ENCODE measurements at regions not wholly inside any gene's neighbourhood (a gene's known extent, or its start where the extent isn't known, plus 50 kb on each side); places are given as distances from the start of the nearest gene placed in this dataset.

DNA sequence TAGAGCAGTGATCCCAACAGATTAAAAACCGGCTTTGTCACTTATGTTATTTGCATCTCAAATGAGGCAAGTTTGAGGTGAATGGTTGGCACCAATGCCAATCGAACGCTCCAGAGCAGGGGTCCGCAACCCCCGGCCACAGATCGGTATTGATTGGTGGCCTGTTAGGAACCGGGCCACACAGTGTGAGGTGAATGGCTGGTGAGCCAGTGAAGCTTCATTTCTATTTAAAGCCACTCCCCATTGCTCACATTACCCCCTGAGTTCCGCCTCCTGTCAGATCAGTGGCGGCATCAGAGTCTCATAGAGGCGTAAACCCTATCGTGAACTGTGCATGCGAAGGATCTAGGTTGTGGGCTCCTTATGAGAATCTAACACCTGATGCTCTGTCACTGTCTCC is 132.0 kb downstream of the TMEM182 start:
- Histone ChIP-seq H3K4me1 (ENCODE audit: insufficient read depth, low read length) (no peaks in the 10 kb centered on the region), H3K23ac (ENCODE audit: insufficient read length, low read depth, low read length) (no peak overlapping the region), H3K56ac (ENCODE audit: insufficient read length, low read depth, low read length) (no peak overlapping the region), H3K14ac (ENCODE audit: insufficient read depth, low read length) (no peak overlapping the region), H2AFZ (ENCODE audit: low read length) (no peak overlapping the region), H2BK12ac (ENCODE audit: insufficient read length, low read depth, low read length) (no peak overlapping the region), H2BK15ac (ENCODE audit: low read depth, low read length) (no peak overlapping the region), H3K9me3 (ENCODE audit: control insufficient read depth, low read depth, low read length) (no peaks in the 10 kb centered on the region), H2BK5ac (ENCODE audit: insufficient read length, low read length) (no peak overlapping the region), H3K4me2 (ENCODE audit: insufficient read depth, insufficient read length, low read length) (no peak overlapping the region), H3K79me2 (ENCODE audit: insufficient read depth, low read length) (no peaks in the 10 kb centered on the region), H3K9ac (ENCODE audit: extremely low read depth, insufficient read length, low read length) (no peak overlapping the region), H3K18ac (ENCODE audit: insufficient read length, low read depth, low read length) (no peak overlapping the region), H3K79me1 (ENCODE audit: insufficient read depth, low read depth, low read length, poor library complexity, severe bottlenecking) (no peaks in the 10 kb centered on the region), H4K8ac (replicated peaks; ENCODE audit: insufficient read length, low read depth, low read length) (no peak overlapping the region), H2BK20ac (ENCODE audit: low read depth, low read length, poor library complexity, severe bottlenecking) (no peak overlapping the region), H3K23me2 (ENCODE audit: insufficient read length, low read depth, low read length, poor library complexity, severe bottlenecking) (no peaks in the 10 kb centered on the region), H4K20me1 (ENCODE audit: control insufficient read depth, insufficient read depth, insufficient read length) (no peaks in the 10 kb centered on the region), H3K27me3 (ENCODE audit: insufficient read depth, low read length) (no peaks in the 10 kb centered on the region; the same call in 1 of the 2 replicates), H4K5ac (ENCODE audit: insufficient read length, low read depth, low read length) (no peak overlapping the region), H2AK5ac (ENCODE audit: insufficient read length, low read length) (no peak overlapping the region), H3K4ac (ENCODE audit: low read depth, low read length) (no peak overlapping the region), H2BK120ac (ENCODE audit: low read depth, low read length, poor library complexity, severe bottlenecking) (no peak overlapping the region), H3K27ac (ENCODE audit: insufficient read length, low read depth, low read length) (no peak overlapping the region), H3T11ph (ENCODE audit: low read length) (no peak overlapping the region), H4K91ac (ENCODE audit: insufficient read length, low read depth, low read length) (no peak overlapping the region)
- H3K4me1 Mint-ChIP-seq = peaks cover 10 to 13% of the 10 kb centered on the region in 2 experiments
- H3K9me3 Mint-ChIP-seq = peaks cover 4 to 9% of the 10 kb centered on the region in 2 experiments; a peak in 4 of 5 replicates
- no peak overlapping the region for H3K4me3 Mint-ChIP-seq
- WGBS (ENCODE audit: extremely low coverage, insufficient read length, low lambda C conversion rate) = no CpG with 5 or more reads among the region's 12 CpGs
- DNase-seq = peak; percentile 30
- no peaks in the 10 kb centered on the region; a peak in 1 of 7 replicates for H3K36me3 Mint-ChIP-seq (ENCODE audit: insufficient read depth in 1 of 3, low read depth in 3 of 3)
- no peak for TF ChIP-seq CTCF (conservative IDR thresholded peaks at IDR 0.05)
- peaks cover 44% of the 10 kb centered on the region for H3K27me3 Mint-ChIP-seq (ENCODE audit: low read depth)
- H3K27ac Mint-ChIP-seq = no peak overlapping the region

Measured in H9 (cell line).